ENCODE measurements at regions not wholly inside any gene's neighbourhood (a gene's known extent, or its start where the extent isn't known, plus 50 kb on each side); places are given as distances from the start of the nearest gene placed in this dataset.

- no peak overlapping the region for H3K27ac Mint-ChIP-seq
- no peak overlapping the region for H3K4me2 ChIP-seq (replicated peaks; ENCODE audit: extremely low read depth, low read length, poor library complexity, severe bottlenecking)
- no peak overlapping the region for H2AFZ ChIP-seq (ENCODE audit: insufficient read depth, low read depth, low read length, poor library complexity, severe bottlenecking)
- H3K4me3 ChIP-seq (replicated peaks in 1 of 3; ENCODE audit: low read depth in 2 of 3, low read length in 3 of 3) = no peak overlapping the region
- 100% methylated on average over 1 of the region's 2 CpGs for WGBS (ENCODE audit: insufficient coverage)
- no peak overlapping the region for H3K9ac ChIP-seq (ENCODE audit: insufficient read depth, low read length, poor library complexity, severe bottlenecking)
- H3K27ac ChIP-seq (ENCODE audit: low read depth in 1 of 2, low read length in 2 of 2) = no peak overlapping the region
- peaks cover 15 to 32% (median 26%) of the 10 kb centered on the region in 7 donors for H3K9me3 Mint-ChIP-seq
- no peaks in the 10 kb centered on the region for H4K20me1 ChIP-seq (ENCODE audit: insufficient read depth, low read length)
- peaks cover 0 to 4% (median 1%) of the 10 kb centered on the region in 3 donors for H3K27me3 Mint-ChIP-seq (ENCODE audit: low read depth in 3 of 3)
- no peaks in the 10 kb centered on the region for H3K36me3 ChIP-seq (replicated peaks in 1 of 2; ENCODE audit: control insufficient read depth in 1 of 2, insufficient read depth in 2 of 2, low read length in 2 of 2)
- H3K27me3 ChIP-seq (ENCODE audit: control insufficient read depth in 2 of 2, insufficient read depth in 2 of 2, low read length in 2 of 2) = no peaks in the 10 kb centered on the region
- intact Hi-C loops (cut with micrococcal nuclease) = no loop called here
- peaks cover 0 to 3% of the 10 kb centered on the region in 2 donors for H3K36me3 Mint-ChIP-seq
- no peaks in the 10 kb centered on the region for H3K79me2 ChIP-seq (ENCODE audit: insufficient read depth, low read length)
- no peak for DNase-seq
- H3K4me3 Mint-ChIP-seq = no peak overlapping the region
- peaks cover 24 to 25% of the 10 kb centered on the region in 2 donors for H3K9me3 ChIP-seq (replicated peaks in 1 of 2; ENCODE audit: control insufficient read depth in 1 of 2, insufficient read depth in 1 of 2, low read length in 2 of 2)
- H3K4me1 Mint-ChIP-seq = peaks cover 10% of the 10 kb centered on the region
- TF ChIP-seq, protein P1, sequence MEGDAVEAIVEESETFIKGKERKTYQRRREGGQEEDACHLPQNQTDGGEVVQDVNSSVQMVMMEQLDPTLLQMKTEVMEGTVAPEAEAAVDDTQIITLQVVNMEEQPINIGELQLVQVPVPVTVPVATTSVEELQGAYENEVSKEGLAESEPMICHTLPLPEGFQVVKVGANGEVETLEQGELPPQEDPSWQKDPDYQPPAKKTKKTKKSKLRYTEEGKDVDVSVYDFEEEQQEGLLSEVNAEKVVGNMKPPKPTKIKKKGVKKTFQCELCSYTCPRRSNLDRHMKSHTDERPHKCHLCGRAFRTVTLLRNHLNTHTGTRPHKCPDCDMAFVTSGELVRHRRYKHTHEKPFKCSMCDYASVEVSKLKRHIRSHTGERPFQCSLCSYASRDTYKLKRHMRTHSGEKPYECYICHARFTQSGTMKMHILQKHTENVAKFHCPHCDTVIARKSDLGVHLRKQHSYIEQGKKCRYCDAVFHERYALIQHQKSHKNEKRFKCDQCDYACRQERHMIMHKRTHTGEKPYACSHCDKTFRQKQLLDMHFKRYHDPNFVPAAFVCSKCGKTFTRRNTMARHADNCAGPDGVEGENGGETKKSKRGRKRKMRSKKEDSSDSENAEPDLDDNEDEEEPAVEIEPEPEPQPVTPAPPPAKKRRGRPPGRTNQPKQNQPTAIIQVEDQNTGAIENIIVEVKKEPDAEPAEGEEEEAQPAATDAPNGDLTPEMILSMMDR (IDR thresholded peaks at IDR 0.05) = no peak
- peaks cover 7 to 9% of the 10 kb centered on the region in 2 donors for H3K4me1 ChIP-seq (ENCODE audit: control insufficient read depth in 1 of 2, insufficient read depth in 2 of 2, low read length in 2 of 2)
Observed at GRCh38 chr12:116650062-116650461, 87.8 kb downstream of the SPRING1 start.

- DNase-seq = no peak
- no peaks in the 10 kb centered on the region for H4K20me1 ChIP-seq (ENCODE audit: insufficient read depth, low read length)
- WGBS (ENCODE audit: insufficient coverage) = 0% methylated on average over 2 of the region's 4 CpGs
- H3K27ac ChIP-seq (ENCODE audit: low read depth in 1 of 2, low read length in 2 of 2) = no peak overlapping the region
- no peak overlapping the region for H3K9ac ChIP-seq (ENCODE audit: insufficient read depth, low read length, poor library complexity, severe bottlenecking)
- no peaks in the 10 kb centered on the region for H3K36me3 ChIP-seq (replicated peaks in 1 of 2; ENCODE audit: control insufficient read depth in 1 of 2, insufficient read depth in 2 of 2, low read length in 2 of 2)
- H3K27me3 ChIP-seq (ENCODE audit: control insufficient read depth in 2 of 2, insufficient read depth in 2 of 2, low read length in 2 of 2) = no peaks in the 10 kb centered on the region
- H3K36me3 Mint-ChIP-seq = peaks cover 0 to 3% of the 10 kb centered on the region in 2 donors
- H3K4me3 Mint-ChIP-seq = no peak overlapping the region
- H3K79me2 ChIP-seq (ENCODE audit: insufficient read depth, low read length) = no peaks in the 10 kb centered on the region
- peak overlapping the region in 3 of 7 donors; percentile 24 to 81 (median 34) for H3K27ac Mint-ChIP-seq
- H3K27me3 Mint-ChIP-seq (ENCODE audit: low read depth in 3 of 3) = peaks cover 0 to 1% (median under 1%) of the 10 kb centered on the region in 3 donors
- TF ChIP-seq, protein P1 (IDR thresholded peaks at IDR 0.05) = no peak
- peak overlapping the region; percentile 11 for H2AFZ ChIP-seq (ENCODE audit: insufficient read depth, low read depth, low read length, poor library complexity, severe bottlenecking)
- H3K4me1 Mint-ChIP-seq = peaks cover 17% of the 10 kb centered on the region
- H3K4me1 ChIP-seq (ENCODE audit: control insufficient read depth in 1 of 2, insufficient read depth in 2 of 2, low read length in 2 of 2) = peaks cover 12 to 15% of the 10 kb centered on the region in 2 donors
- intact Hi-C loops (cut with micrococcal nuclease) = no loop called here
- H3K4me2 ChIP-seq (replicated peaks; ENCODE audit: extremely low read depth, low read length, poor library complexity, severe bottlenecking) = no peak overlapping the region
- H3K4me3 ChIP-seq (replicated peaks in 1 of 3; ENCODE audit: low read depth in 2 of 3, low read length in 3 of 3) = no peak overlapping the region
- peaks cover 25 to 28% of the 10 kb centered on the region in 2 donors for H3K9me3 ChIP-seq (replicated peaks in 1 of 2; ENCODE audit: control insufficient read depth in 1 of 2, insufficient read depth in 1 of 2, low read length in 2 of 2)
- H3K9me3 Mint-ChIP-seq = peaks cover 18 to 32% (median 26%) of the 10 kb centered on the region in 7 donors
Observed at GRCh38 chr12:116647813-116648212, 88.6 kb downstream of the MAP1LC3B2 start.

All from CD14-positive monocyte (primary cell).